ENCODE measurements at regions not wholly inside any gene's neighbourhood (a gene's known extent, or its start where the extent isn't known, plus 50 kb on each side); places are given as distances from the start of the nearest gene placed in this dataset.

GRCh38 chr16:50944033-50944432 is 202.1 kb downstream of the CYLD start:
- intact Hi-C loops (cut with DNase I) = loop anchor here in 1 of 2 donors (10.0 kb wide), 1 partner anchor 61 kb away; no protein-coding TSS in a partner anchor
- Histone ChIP-seq H3K36me3 (ENCODE audit: insufficient read depth in 1 of 2, low read depth in 1 of 2) (no peaks in the 10 kb centered on the region), H3K27ac (no peak overlapping the region), H3K9me3 (no peaks in the 10 kb centered on the region), H3K4me1 (no peaks in the 10 kb centered on the region), H3K4me3 (no peak overlapping the region), H3K27me3 (ENCODE audit: insufficient read depth in 3 of 3, low read length in 2 of 3) (no peaks in the 10 kb centered on the region)
- ATAC-seq (no peak), DNase-seq (no peak)
- WGBS, 3 donors = 39 to 48% (median 44%) methylated on average over 7 of the region's 7 CpGs
- TF ChIP-seq, protein P1, sequence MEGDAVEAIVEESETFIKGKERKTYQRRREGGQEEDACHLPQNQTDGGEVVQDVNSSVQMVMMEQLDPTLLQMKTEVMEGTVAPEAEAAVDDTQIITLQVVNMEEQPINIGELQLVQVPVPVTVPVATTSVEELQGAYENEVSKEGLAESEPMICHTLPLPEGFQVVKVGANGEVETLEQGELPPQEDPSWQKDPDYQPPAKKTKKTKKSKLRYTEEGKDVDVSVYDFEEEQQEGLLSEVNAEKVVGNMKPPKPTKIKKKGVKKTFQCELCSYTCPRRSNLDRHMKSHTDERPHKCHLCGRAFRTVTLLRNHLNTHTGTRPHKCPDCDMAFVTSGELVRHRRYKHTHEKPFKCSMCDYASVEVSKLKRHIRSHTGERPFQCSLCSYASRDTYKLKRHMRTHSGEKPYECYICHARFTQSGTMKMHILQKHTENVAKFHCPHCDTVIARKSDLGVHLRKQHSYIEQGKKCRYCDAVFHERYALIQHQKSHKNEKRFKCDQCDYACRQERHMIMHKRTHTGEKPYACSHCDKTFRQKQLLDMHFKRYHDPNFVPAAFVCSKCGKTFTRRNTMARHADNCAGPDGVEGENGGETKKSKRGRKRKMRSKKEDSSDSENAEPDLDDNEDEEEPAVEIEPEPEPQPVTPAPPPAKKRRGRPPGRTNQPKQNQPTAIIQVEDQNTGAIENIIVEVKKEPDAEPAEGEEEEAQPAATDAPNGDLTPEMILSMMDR (IDR thresholded peaks at IDR 0.05) = no peak

- TF ChIP-seq, protein P1 (IDR thresholded peaks at IDR 0.05) = no peak
- no peaks in the 10 kb centered on the region for H3K27me3 ChIP-seq (ENCODE audit: insufficient read depth in 3 of 3, low read length in 2 of 3)
- no peaks in the 10 kb centered on the region for H3K9me3 ChIP-seq
- intact Hi-C loops (cut with DNase I) = loop anchor here in 1 of 2 donors (10.0 kb wide), 1 partner anchor 63 kb away; no protein-coding TSS in a partner anchor
- no peak for DNase-seq
- no peaks in the 10 kb centered on the region for H3K4me1 ChIP-seq
- H3K4me3 ChIP-seq = no peak overlapping the region
- H3K27ac ChIP-seq = no peak overlapping the region
- H3K36me3 ChIP-seq (ENCODE audit: insufficient read depth in 1 of 2, low read depth in 1 of 2) = no peaks in the 10 kb centered on the region
- no peak for ATAC-seq
- 71 to 76% (median 75%) methylated on average over 3 of the region's 3 CpGs for WGBS, 3 donors
Measured at GRCh38 chr16:50942143-50942542, 200.3 kb downstream of the CYLD start.

- Histone ChIP-seq H3K27ac (no peak overlapping the region), H3K4me1 (no peaks in the 10 kb centered on the region), H3K36me3 (ENCODE audit: insufficient read depth in 1 of 2, low read depth in 1 of 2) (no peaks in the 10 kb centered on the region), H3K4me3 (no peak overlapping the region), H3K27me3 (ENCODE audit: insufficient read depth in 3 of 3, low read length in 2 of 3) (no peaks in the 10 kb centered on the region), H3K9me3 (no peaks in the 10 kb centered on the region)
- ATAC-seq = no peak
- intact Hi-C loops (cut with DNase I) = loop anchor here in 1 of 2 donors (10.0 kb wide), 1 partner anchor 63 kb away; no protein-coding TSS in a partner anchor
- no peak for DNase-seq
- TF ChIP-seq, protein P1 (IDR thresholded peaks at IDR 0.05) = no peak
- WGBS, 3 donors = 69 to 75% (median 72%) methylated on average over 6 of the region's 6 CpGs
Measured at GRCh38 chr16:50941681-50942080, 199.8 kb downstream of the CYLD start.

GRCh38 chr16:50940275-50940854 is 198.5 kb downstream of the CYLD start:
- TF ChIP-seq, protein P1 (IDR thresholded peaks at IDR 0.05) = no peak
- Histone ChIP-seq H3K27me3 (ENCODE audit: insufficient read depth in 3 of 3, low read length in 2 of 3) (no peaks in the 10 kb centered on the region), H3K4me1 (no peaks in the 10 kb centered on the region), H3K27ac (no peak overlapping the region), H3K36me3 (ENCODE audit: insufficient read depth in 1 of 2, low read depth in 1 of 2) (no peaks in the 10 kb centered on the region), H3K4me3 (no peak overlapping the region), H3K9me3 (no peaks in the 10 kb centered on the region)
- DNase-seq (no peak), ATAC-seq (no peak)
- 43 to 49% (median 44%) methylated on average over 7 of the region's 7 CpGs for WGBS, 3 donors
- intact Hi-C loops (cut with DNase I) = loop anchor here in 1 of 2 donors (10.0 kb wide), 1 partner anchor 64 kb away; no protein-coding TSS in a partner anchor

GRCh38 chr16:50939356-50939755 is 197.5 kb downstream of the CYLD start:
- TF ChIP-seq, protein P1 (IDR thresholded peaks at IDR 0.05) = no peak
- no peaks in the 10 kb centered on the region for H3K36me3 ChIP-seq (ENCODE audit: insufficient read depth in 1 of 2, low read depth in 1 of 2)
- ATAC-seq = no peak
- intact Hi-C loops (cut with DNase I) = no loop called here
- no peak for DNase-seq
- no peaks in the 10 kb centered on the region for H3K4me1 ChIP-seq
- no peaks in the 10 kb centered on the region for H3K27me3 ChIP-seq (ENCODE audit: insufficient read depth in 3 of 3, low read length in 2 of 3)
- no peak overlapping the region for H3K4me3 ChIP-seq
- no peaks in the 10 kb centered on the region for H3K9me3 ChIP-seq
- H3K27ac ChIP-seq = no peak overlapping the region
- 74 to 80% (median 76%) methylated on average over 2 of the region's 2 CpGs for WGBS, 3 donors
